ENCODE measurements at regions not wholly inside any gene's neighbourhood (a gene's known extent, or its start where the extent isn't known, plus 50 kb on each side); places are given as distances from the start of the nearest gene placed in this dataset.

DNA sequence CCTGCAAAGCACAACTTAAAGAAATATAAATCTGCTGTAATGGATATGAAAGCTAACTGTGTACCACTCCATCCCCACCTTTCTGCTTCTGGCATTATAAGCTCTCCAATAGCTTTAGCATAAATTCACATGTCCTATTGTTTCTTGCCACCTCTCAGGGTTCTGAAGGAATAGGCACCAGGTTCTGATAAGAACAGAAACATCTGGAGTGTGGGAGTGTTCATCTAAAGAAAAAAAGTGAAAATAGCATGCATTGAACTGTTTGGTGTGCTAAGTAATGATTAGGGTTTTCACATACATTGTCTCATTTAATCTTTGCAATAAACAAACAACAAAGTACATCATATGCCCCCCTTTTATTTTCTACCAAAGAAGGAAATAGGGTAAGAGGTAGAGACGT lies 72.3 kb downstream of the FAM76B start:
- Histone ChIP-seq H3K27ac (ENCODE audit: low read length) (no peak overlapping the region), H3F3A (ENCODE audit: low read length, unreplicated experiment) (no peaks in the 10 kb centered on the region), H3K27me3 (ENCODE audit: low read length) (peaks cover 71% of the 10 kb centered on the region), H3K4me2 (ENCODE audit: low read length) (no peak overlapping the region), H2AFZ (ENCODE audit: low read length) (no peak overlapping the region), H3K4me1 (ENCODE audit: insufficient read depth, low read length) (no peaks in the 10 kb centered on the region), H3K36me3 (ENCODE audit: low read depth, low read length) (no peaks in the 10 kb centered on the region), H4K20me1 (ENCODE audit: low read length) (no peaks in the 10 kb centered on the region), H3K9me3 (ENCODE audit: low read length) (no peaks in the 10 kb centered on the region), H3K9me2 (replicated peaks; ENCODE audit: low read length) (no peaks in the 10 kb centered on the region), H3K9ac (ENCODE audit: low read length) (no peak overlapping the region), H3K4me3 (ENCODE audit: low read length) (no peak overlapping the region), H3K79me2 (ENCODE audit: low read length) (no peaks in the 10 kb centered on the region)
- POLR2A ChIA-PET (ENCODE audit: unreplicated experiment) = no interaction called here
- no peak for DNase-seq
- intact Hi-C loops (cut with micrococcal nuclease) = no loop called here
- TF ChIP-seq EZH2phosphoT487 (IDR thresholded peaks at IDR 0.05; ENCODE audit: borderline replicate concordance, low read length) = no peak
- no peak for TF ChIP-seq EZH2 (IDR thresholded peaks at IDR 0.05; ENCODE audit: low read length, unreplicated experiment)
- TF ChIP-seq, protein P1, sequence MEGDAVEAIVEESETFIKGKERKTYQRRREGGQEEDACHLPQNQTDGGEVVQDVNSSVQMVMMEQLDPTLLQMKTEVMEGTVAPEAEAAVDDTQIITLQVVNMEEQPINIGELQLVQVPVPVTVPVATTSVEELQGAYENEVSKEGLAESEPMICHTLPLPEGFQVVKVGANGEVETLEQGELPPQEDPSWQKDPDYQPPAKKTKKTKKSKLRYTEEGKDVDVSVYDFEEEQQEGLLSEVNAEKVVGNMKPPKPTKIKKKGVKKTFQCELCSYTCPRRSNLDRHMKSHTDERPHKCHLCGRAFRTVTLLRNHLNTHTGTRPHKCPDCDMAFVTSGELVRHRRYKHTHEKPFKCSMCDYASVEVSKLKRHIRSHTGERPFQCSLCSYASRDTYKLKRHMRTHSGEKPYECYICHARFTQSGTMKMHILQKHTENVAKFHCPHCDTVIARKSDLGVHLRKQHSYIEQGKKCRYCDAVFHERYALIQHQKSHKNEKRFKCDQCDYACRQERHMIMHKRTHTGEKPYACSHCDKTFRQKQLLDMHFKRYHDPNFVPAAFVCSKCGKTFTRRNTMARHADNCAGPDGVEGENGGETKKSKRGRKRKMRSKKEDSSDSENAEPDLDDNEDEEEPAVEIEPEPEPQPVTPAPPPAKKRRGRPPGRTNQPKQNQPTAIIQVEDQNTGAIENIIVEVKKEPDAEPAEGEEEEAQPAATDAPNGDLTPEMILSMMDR (conservative IDR thresholded peaks at IDR 0.05; ENCODE audit: low read depth, low read length) = no peak
- CTCF ChIA-PET = no interaction called here
- BruUV-seq (replicated peaks) = no TSS peak
- ATAC-seq = no peak

DNA sequence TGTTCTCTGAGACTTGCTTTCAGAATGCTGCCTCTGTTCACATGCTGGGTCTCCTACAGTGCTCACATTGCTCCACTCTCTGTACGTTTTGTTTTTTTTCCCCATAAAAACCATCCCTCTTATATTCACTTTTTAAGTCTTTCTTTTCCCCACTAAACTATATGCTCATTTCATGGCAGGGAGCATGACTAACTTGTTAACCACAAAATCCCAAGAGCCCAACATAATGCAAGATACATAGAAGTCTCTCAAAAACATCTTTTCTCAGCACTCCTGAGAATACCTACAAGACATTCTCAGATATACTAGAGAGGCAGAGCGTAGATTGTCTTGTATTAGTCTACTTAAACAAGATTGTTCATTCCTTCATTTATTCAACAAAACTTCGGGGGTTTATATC lies 73.3 kb downstream of the FAM76B start:
- no peaks in the 10 kb centered on the region for H3K36me3 ChIP-seq (ENCODE audit: low read depth, low read length)
- H3K4me3 ChIP-seq (ENCODE audit: low read length) = no peak overlapping the region
- no peak overlapping the region for H3K9ac ChIP-seq (ENCODE audit: low read length)
- TF ChIP-seq, protein P1 (conservative IDR thresholded peaks at IDR 0.05; ENCODE audit: low read depth, low read length) = no peak
- no peak for TF ChIP-seq EZH2 (IDR thresholded peaks at IDR 0.05; ENCODE audit: low read length, unreplicated experiment)
- no peak for TF ChIP-seq EZH2phosphoT487 (IDR thresholded peaks at IDR 0.05; ENCODE audit: borderline replicate concordance, low read length)
- H3K27ac ChIP-seq (ENCODE audit: low read length) = no peak overlapping the region
- CTCF ChIA-PET = no interaction called here
- POLR2A ChIA-PET (ENCODE audit: unreplicated experiment) = no interaction called here
- H3K9me3 ChIP-seq (ENCODE audit: low read length) = no peaks in the 10 kb centered on the region
- BruUV-seq (replicated peaks) = no TSS peak
- no peaks in the 10 kb centered on the region for H3F3A ChIP-seq (ENCODE audit: low read length, unreplicated experiment)
- H3K9me2 ChIP-seq (replicated peaks; ENCODE audit: low read length) = no peaks in the 10 kb centered on the region
- H3K27me3 ChIP-seq (ENCODE audit: low read length) = peaks cover 71% of the 10 kb centered on the region
- no peaks in the 10 kb centered on the region for H4K20me1 ChIP-seq (ENCODE audit: low read length)
- no peak for DNase-seq
- no peaks in the 10 kb centered on the region for H3K79me2 ChIP-seq (ENCODE audit: low read length)
- H2AFZ ChIP-seq (ENCODE audit: low read length) = no peak overlapping the region
- no peak overlapping the region for H3K4me2 ChIP-seq (ENCODE audit: low read length)
- no peak for ATAC-seq
- H3K4me1 ChIP-seq (ENCODE audit: insufficient read depth, low read length) = no peaks in the 10 kb centered on the region
- intact Hi-C loops (cut with micrococcal nuclease) = no loop called here

DNA sequence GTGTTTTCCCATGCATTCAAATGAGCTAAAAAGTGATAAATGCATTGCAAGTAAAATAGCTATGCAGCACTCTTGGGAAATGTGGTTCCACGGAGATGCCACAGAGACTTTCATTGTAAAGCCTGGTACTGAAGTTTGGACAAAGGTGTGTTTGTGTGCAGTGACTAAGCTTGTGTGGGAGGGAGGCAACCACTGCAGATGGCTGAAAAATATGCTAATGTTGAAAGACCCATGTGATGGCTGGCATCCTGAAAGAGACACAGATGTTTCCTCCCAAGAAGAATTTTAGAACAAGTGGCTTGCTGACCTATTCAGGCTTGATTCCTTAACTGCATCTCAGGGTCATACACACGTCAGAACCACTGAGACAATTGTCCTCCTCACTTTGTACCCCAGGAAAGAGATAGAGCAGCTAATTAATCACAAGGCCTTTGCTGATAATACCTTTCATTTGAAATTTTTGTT lies 73.8 kb downstream of the FAM76B start:
- ChIA-PET CTCF (no interaction called here), POLR2A (ENCODE audit: unreplicated experiment) (no interaction called here)
- ATAC-seq (peak; percentile 53; the same call in 1 of the 2 replicates), DNase-seq (peak; percentile 46)
- no peak overlapping the region for H3K4me3 ChIP-seq (ENCODE audit: low read length)
- H3F3A ChIP-seq (ENCODE audit: low read length, unreplicated experiment) = no peaks in the 10 kb centered on the region
- intact Hi-C loops (cut with micrococcal nuclease) = no loop called here
- no peaks in the 10 kb centered on the region for H3K9me3 ChIP-seq (ENCODE audit: low read length)
- no peak overlapping the region for H3K4me2 ChIP-seq (ENCODE audit: low read length)
- peaks cover 72% of the 10 kb centered on the region for H3K27me3 ChIP-seq (ENCODE audit: low read length)
- no peak overlapping the region for H3K27ac ChIP-seq (ENCODE audit: low read length)
- no peaks in the 10 kb centered on the region for H3K36me3 ChIP-seq (ENCODE audit: low read depth, low read length)
- H3K4me1 ChIP-seq (ENCODE audit: insufficient read depth, low read length) = no peaks in the 10 kb centered on the region
- H3K79me2 ChIP-seq (ENCODE audit: low read length) = no peaks in the 10 kb centered on the region
- BruUV-seq (replicated peaks) = no TSS peak
- H3K9ac ChIP-seq (ENCODE audit: low read length) = no peak overlapping the region
- no peaks in the 10 kb centered on the region for H3K9me2 ChIP-seq (replicated peaks; ENCODE audit: low read length)
- TF ChIP-seq EZH2phosphoT487 (IDR thresholded peaks at IDR 0.05; ENCODE audit: borderline replicate concordance, low read length) (no peak), EZH2 (IDR thresholded peaks at IDR 0.05; ENCODE audit: low read length, unreplicated experiment) (no peak)
- TF ChIP-seq, protein P1 (conservative IDR thresholded peaks at IDR 0.05; ENCODE audit: low read depth, low read length) = no peak
- no peak overlapping the region for H2AFZ ChIP-seq (ENCODE audit: low read length)
- H4K20me1 ChIP-seq (ENCODE audit: low read length) = no peaks in the 10 kb centered on the region
